Left lobe of liver (tissue), 2 donors: ENCODE measurements at regions not wholly inside any gene's neighbourhood (a gene's known extent, or its start where the extent isn't known, plus 50 kb on each side); places are given as distances from the start of the nearest gene placed in this dataset.

ENCODE experiments used
- ATAC-seq: fragments of 200-7000 bp; cut with Tn5 transposase; one replicate; pipeline ENCODE4 v1.9.1; 2020; ENCODE audit warnings: mild to moderate bottlenecking, moderate library complexity
- DNase-seq: peaks from one replicate; pipeline ENCODE4 v3.0.0-alpha.2; 2020; ENCODE audit warnings: low spot score
- donor health status: DM: no; HTN: no; CAD: no; lungs with moderate emphysema.
- donor health status: DM: no; HTN: yes; CAD: no.

- ATAC-seq, result no peak
- DNase-seq, result peak; percentile 7
These were observed 147.4 kb upstream of the GPR26 start for GRCh38 chr10:123518765-123519164.

GRCh38 chr10:123519861-123520260 is 146.3 kb upstream of the GPR26 start:
- ATAC-seq, result no peak

GRCh38 chr10:123521076-123521475 is 145.1 kb upstream of the GPR26 start:
- peak; percentile 14 for DNase-seq

More at GRCh38 chr10:123519861-123520260, 146.3 kb upstream of the GPR26 start:
- peak; percentile 31 for DNase-seq

GRCh38 chr10:123521556-123521955 is 144.6 kb upstream of the GPR26 start:
- no peak for ATAC-seq
- DNase-seq, result no peak

More at GRCh38 chr10:123521076-123521475, 145.1 kb upstream of the GPR26 start:
- ATAC-seq, result no peak

- ATAC-seq, result no peak
- DNase-seq, result no peak
These were observed 143.3 kb upstream of the GPR26 start for GRCh38 chr10:123522702-123523312.

GRCh38 chr10:123523833-123524232 is 142.3 kb upstream of the GPR26 start:
- DNase-seq (no peak), ATAC-seq (no peak)

GRCh38 chr10:123526356-123527064 is 139.6 kb upstream of the GPR26 start:
- ATAC-seq, result no peak
- DNase-seq, result no peak

- ATAC-seq (no peak), DNase-seq (no peak)
These were observed 139.0 kb upstream of the GPR26 start for GRCh38 chr10:123527151-123527550.

GRCh38 chr10:123529146-123529760 is 136.9 kb upstream of the GPR26 start:
- ATAC-seq, result no peak
- DNase-seq, result peak; percentile 33

GRCh38 chr10:123530166-123530870 is 135.8 kb upstream of the GPR26 start:
- ATAC-seq (no peak), DNase-seq (peak; percentile 11)

- DNase-seq, result no peak
- ATAC-seq, result no peak
These were observed 130.8 kb upstream of the GPR26 start for GRCh38 chr10:123535386-123535785.

- DNase-seq, result no peak
- no peak for ATAC-seq
These were observed 129.8 kb upstream of the GPR26 start for GRCh38 chr10:123536176-123536845.

GRCh38 chr10:123537188-123537961 is 128.8 kb upstream of the GPR26 start:
- no peak for DNase-seq
- no peak for ATAC-seq

- no peak for DNase-seq
- no peak for ATAC-seq
These were observed 127.5 kb upstream of the GPR26 start for GRCh38 chr10:123538401-123539320.

GRCh38 chr10:123544986-123545385 is 121.2 kb upstream of the GPR26 start:
- no peak for ATAC-seq
- no peak for DNase-seq

GRCh38 chr10:123548770-123549169 is 117.4 kb upstream of the GPR26 start:
- ATAC-seq (no peak), DNase-seq (no peak)

- no peak for DNase-seq
- ATAC-seq, result no peak
These were observed 116.2 kb upstream of the GPR26 start for GRCh38 chr10:123549761-123550454.

- ATAC-seq, result no peak
- no peak for DNase-seq
These were observed 115.5 kb upstream of the GPR26 start for GRCh38 chr10:123550675-123551096.
